Prostate gland (tissue), 2 donors: ENCODE measurements at regions not wholly inside any gene's neighbourhood (a gene's known extent, or its start where the extent isn't known, plus 50 kb on each side); places are given as distances from the start of the nearest gene placed in this dataset.

Experiments used
- DNase-seq: peaks from one replicate; pipeline ENCODE4 v3.0.0-alpha.2; 2019; ENCODE audit warnings: low spot score
- H3K27ac ChIP-seq, 2 donors: fragments of 200-600 bp; sonication (generic); 2 replicates each; pipeline ENCODE4 v1.5.1; 2017 to 2019
- H3K27me3 ChIP-seq: fragments of 200-600 bp; sonication (generic); replicated peaks from 2 replicates; pipeline ENCODE4 v1.5.1; 2019; ENCODE audit not compliant: insufficient read depth
- H3K36me3 ChIP-seq, 2 donors: fragments of 200-600 bp; sonication (generic); 1 replicate in 1 of 2; 2 replicates in 1 of 2; pipeline versions ENCODE4 v1.5.1 to v1.8.1; 2017 to 2019
- H3K4me1 ChIP-seq: fragments of 200-600 bp; sonication (generic); replicated peaks from 2 replicates; pipeline ENCODE4 v1.5.1; 2019
- H3K4me3 ChIP-seq, 2 donors: fragments of 200-600 bp; sonication (generic); 2 replicates each; pipeline ENCODE4 v1.5.1; 2017 to 2019
- H3K9me3 ChIP-seq: fragments of 200-600 bp; sonication (generic); 2 replicates; pipeline ENCODE4 v1.5.1; 2017
- POLR2A ChIP-seq: fragments of 450-650 bp; IDR thresholded peaks from one replicate; pipeline ENCODE4 v1.6.1; 2016; ENCODE audit warnings: antibody characterized with exemption, mild to moderate bottlenecking
- POLR2AphosphoS5 ChIP-seq: sonication (generic); formaldehyde crosslinking; IDR thresholded peaks from one replicate; pipeline ENCODE4 v1.6.1; 2017; ENCODE audit warnings: antibody characterized with exemption
- WGBS: methylation state at CpG from one replicate; pipeline ENCODE4 v1.1.5; 2018; 5-methylcytosine and 5-hydroxymethylcytosine counted together
- intact Hi-C: fragments of 100-400 bp; cut with DNase I; formaldehyde crosslinking; loops from one replicate; pipeline ENCODE4 v1.14.2; 2022
- TF ChIP-seq, protein P1 (sequence below), 4 experiments: fragments of 200-600 bp in 2 of 4; fragments of 450-650 bp in 2 of 4; sonication (generic) in 2 of 4; IDR thresholded peaks; 1 replicate in 3 of 4; 2 replicates in 1 of 4; pipeline ENCODE4 v1.5.1; 2016 to 2019; ENCODE audit warnings: antibody characterized with exemption in 4 of 4, mild to moderate bottlenecking in 2 of 4, moderate library complexity in 2 of 4

- H3K36me3 ChIP-seq: no peaks in the 10 kb centered on the region
- no peaks in the 10 kb centered on the region for H3K4me1 ChIP-seq
- TF ChIP-seq POLR2AphosphoS5: no peak
- TF ChIP-seq, protein P1, sequence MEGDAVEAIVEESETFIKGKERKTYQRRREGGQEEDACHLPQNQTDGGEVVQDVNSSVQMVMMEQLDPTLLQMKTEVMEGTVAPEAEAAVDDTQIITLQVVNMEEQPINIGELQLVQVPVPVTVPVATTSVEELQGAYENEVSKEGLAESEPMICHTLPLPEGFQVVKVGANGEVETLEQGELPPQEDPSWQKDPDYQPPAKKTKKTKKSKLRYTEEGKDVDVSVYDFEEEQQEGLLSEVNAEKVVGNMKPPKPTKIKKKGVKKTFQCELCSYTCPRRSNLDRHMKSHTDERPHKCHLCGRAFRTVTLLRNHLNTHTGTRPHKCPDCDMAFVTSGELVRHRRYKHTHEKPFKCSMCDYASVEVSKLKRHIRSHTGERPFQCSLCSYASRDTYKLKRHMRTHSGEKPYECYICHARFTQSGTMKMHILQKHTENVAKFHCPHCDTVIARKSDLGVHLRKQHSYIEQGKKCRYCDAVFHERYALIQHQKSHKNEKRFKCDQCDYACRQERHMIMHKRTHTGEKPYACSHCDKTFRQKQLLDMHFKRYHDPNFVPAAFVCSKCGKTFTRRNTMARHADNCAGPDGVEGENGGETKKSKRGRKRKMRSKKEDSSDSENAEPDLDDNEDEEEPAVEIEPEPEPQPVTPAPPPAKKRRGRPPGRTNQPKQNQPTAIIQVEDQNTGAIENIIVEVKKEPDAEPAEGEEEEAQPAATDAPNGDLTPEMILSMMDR (IDR thresholded peaks at IDR 0.05): no peak
- TF ChIP-seq POLR2A: no peak
- no peak for DNase-seq
- H3K27ac ChIP-seq: no peak overlapping the region
- H3K4me3 ChIP-seq: no peak overlapping the region
- H3K27me3 ChIP-seq: no peaks in the 10 kb centered on the region
- no peaks in the 10 kb centered on the region for H3K9me3 ChIP-seq
- intact Hi-C loops: loop anchor here (10.0 kb wide), 1 partner anchor 175 kb away; no protein-coding TSS in a partner anchor
Measured at GRCh38 chr2:168320267-168320666, 72.9 kb upstream of the STK39 start.

GRCh38 chr2:168322325-168323007, 75.1 kb upstream of the STK39 start:
- H3K4me3 ChIP-seq: no peak overlapping the region
- H3K36me3 ChIP-seq: no peaks in the 10 kb centered on the region
- DNase-seq: no peak
- H3K27me3 ChIP-seq: no peaks in the 10 kb centered on the region
- no peak overlapping the region for H3K27ac ChIP-seq
- no peak for TF ChIP-seq POLR2AphosphoS5
- TF ChIP-seq, protein P1 (IDR thresholded peaks at IDR 0.05): no peak
- no peaks in the 10 kb centered on the region for H3K4me1 ChIP-seq
- 74% methylated on average over 3 of the region's 3 CpGs for WGBS
- no peaks in the 10 kb centered on the region for H3K9me3 ChIP-seq
- intact Hi-C loops: loop anchor here (10.0 kb wide), 1 partner anchor 178 kb away; no protein-coding TSS in a partner anchor

DNA sequence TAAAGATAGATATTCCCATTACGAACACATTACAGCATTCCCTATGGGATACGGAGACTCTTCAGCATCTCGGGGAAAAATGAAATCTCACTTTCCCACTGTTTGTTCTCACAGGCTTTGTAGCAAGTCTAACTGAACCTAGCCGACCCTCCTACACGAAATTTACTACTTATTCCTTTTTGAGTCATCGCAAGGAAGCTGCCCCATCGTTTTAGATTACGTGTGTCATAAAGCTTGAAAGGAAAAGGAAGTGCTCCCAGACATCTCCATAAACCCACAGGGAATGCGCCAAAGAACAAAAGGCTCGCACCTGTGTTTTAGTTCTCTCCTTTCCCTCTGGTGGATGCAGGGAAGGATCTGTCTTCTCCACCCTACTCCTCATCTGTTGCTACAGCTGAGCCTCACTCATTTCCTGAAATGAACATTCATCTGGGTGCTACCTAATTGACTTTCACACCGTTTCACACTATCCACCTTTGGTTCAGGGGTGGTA, 76.2 kb upstream of the STK39 start:
- H3K4me3 ChIP-seq: no peak overlapping the region
- no peaks in the 10 kb centered on the region for H3K4me1 ChIP-seq
- intact Hi-C loops: loop anchor here (10.0 kb wide), 1 partner anchor 179 kb away; no protein-coding TSS in a partner anchor
- H3K27ac ChIP-seq: no peak overlapping the region
- H3K27me3 ChIP-seq: no peaks in the 10 kb centered on the region
- no peaks in the 10 kb centered on the region for H3K36me3 ChIP-seq
- 60% methylated on average over 11 of the region's 11 CpGs for WGBS
- no peak for DNase-seq
- H3K9me3 ChIP-seq: no peaks in the 10 kb centered on the region
- no peak for TF ChIP-seq POLR2A
- TF ChIP-seq POLR2AphosphoS5: no peak
- TF ChIP-seq, protein P1 (IDR thresholded peaks at IDR 0.05): no peak

DNA sequence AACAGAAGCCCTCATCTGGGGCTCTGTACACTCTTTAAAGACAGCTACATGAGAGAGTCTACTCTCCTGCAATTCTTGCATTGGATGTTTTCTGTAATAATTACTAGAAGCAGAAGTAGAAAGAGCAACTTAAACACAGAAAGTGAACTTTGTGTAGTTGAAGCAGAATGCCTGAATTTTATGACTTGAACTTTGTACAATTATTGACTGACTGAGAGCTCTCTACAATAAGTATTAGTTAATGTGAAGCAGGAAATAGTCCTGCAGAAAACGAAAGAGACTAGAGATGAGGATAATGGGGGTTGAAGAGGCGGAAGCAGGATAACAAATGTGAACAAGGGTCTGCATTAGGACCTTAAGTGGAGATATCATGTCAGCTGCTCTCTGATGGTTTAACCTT, 79.2 kb upstream of the STK39 start:
- WGBS: 79% methylated on average over 2 of the region's 2 CpGs
- Histone ChIP-seq H3K4me1 (no peaks in the 10 kb centered on the region), H3K9me3 (no peaks in the 10 kb centered on the region), H3K27ac (no peak overlapping the region), H3K27me3 (no peaks in the 10 kb centered on the region), H3K4me3 (no peak overlapping the region), H3K36me3 (no peaks in the 10 kb centered on the region)
- DNase-seq: no peak
- intact Hi-C loops: loop anchor here (10.0 kb wide), 1 partner anchor 182 kb away; no protein-coding TSS in a partner anchor
- TF ChIP-seq, protein P1 (IDR thresholded peaks at IDR 0.05): no peak
- TF ChIP-seq POLR2A: no peak

DNA sequence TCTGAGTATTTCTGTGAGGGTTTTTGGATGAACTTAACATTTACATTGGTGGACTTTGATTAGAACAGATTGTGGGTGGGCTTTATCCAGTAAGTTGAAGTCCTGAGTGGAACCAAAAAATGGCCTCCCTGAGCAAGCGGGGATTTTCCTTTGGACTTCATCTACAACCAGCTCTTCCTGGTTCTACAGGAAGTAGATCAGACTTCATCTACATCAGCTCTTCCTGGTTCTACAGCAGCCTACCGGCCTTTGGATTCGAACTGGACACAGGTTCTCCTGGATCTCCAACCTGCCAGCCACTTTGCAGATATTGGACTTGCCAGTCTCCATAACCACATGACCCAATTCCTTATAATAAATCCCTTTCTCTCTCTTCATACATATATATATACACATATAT, 79.9 kb upstream of the STK39 start:
- WGBS: 95% methylated on average over 3 of the region's 3 CpGs
- DNase-seq: no peak
- Histone ChIP-seq H3K4me1 (no peaks in the 10 kb centered on the region), H3K4me3 (no peak overlapping the region), H3K27ac (no peak overlapping the region), H3K27me3 (no peaks in the 10 kb centered on the region), H3K36me3 (no peaks in the 10 kb centered on the region), H3K9me3 (no peaks in the 10 kb centered on the region)
- intact Hi-C loops: loop anchor here (10.0 kb wide), 1 partner anchor 183 kb away; no protein-coding TSS in a partner anchor
- TF ChIP-seq, protein P1 (IDR thresholded peaks at IDR 0.05): no peak
- TF ChIP-seq POLR2AphosphoS5 (no peak), POLR2A (no peak)
